Colonic mucosa (tissue), 4 donors: ENCODE measurements at regions not wholly inside any gene's neighbourhood (a gene's known extent, or its start where the extent isn't known, plus 50 kb on each side); places are given as distances from the start of the nearest gene placed in this dataset.

Experiments
- DNase-seq: peaks from one replicate; pipeline ENCODE4 v3.0.0-alpha.2; 2020
- H3K27ac ChIP-seq: fragments of 200-600 bp; one replicate; pipeline ENCODE4 v1.8.0; 2021
- H3K27me3 ChIP-seq: fragments of 200-600 bp; one replicate; pipeline ENCODE4 v1.8.0; 2021
- H3K36me3 ChIP-seq: fragments of 200-600 bp; one replicate; pipeline ENCODE4 v1.8.0; 2021
- H3K4me1 ChIP-seq: fragments of 200-600 bp; one replicate; pipeline ENCODE4 v1.8.0; 2021; ENCODE audit warnings: mild to moderate bottlenecking
- H3K4me3 ChIP-seq: fragments of 200-600 bp; one replicate; pipeline ENCODE4 v1.8.0; 2021
- H3K9ac ChIP-seq, 2 donors: one replicate each; pipeline ENCODE4 v1.7.0; 2013; ENCODE audit warnings: control low read depth in 2 of 2, low read depth in 2 of 2, low read length in 2 of 2
- H3K9me3 ChIP-seq: fragments of 200-600 bp; one replicate; pipeline ENCODE4 v1.8.0; 2021
- intact Hi-C: fragments of 100-400 bp; cut with DNase I; formaldehyde crosslinking; loops from one replicate; pipeline ENCODE4 v1.14.1; 2022
- TF ChIP-seq, protein P1 (sequence below): fragments of 200-600 bp; IDR thresholded peaks from one replicate; pipeline ENCODE4 v1.8.0; 2022; ENCODE audit warnings: antibody characterized with exemption, mild to moderate bottlenecking
- donor health status: healthy.
- donor health status: DM: no; HTN: no; CAD: no.
- donor health status: DM: no; HTN: no; CAD: no.

DNA sequence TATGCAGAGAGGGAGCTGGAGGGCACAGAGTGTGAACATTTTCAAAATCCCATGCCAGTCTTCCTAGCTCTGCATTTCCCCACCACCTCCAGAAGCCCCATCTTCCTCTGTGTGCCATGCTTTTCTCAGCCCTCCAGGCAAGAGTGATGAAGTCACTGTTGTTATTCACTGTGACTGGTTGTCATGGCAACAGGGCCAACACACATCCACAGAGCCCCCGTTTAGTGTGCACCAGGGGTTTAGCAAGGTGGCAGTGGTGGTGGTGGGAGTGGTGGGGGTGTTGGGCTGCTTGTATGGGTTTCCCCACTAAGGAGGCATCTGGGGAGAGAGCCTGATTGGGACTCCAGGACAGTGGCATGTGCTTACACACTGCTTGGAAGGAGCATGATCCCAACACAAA, 309.9 kb upstream of the ASIC2 start:
- H3K9ac ChIP-seq = no peak overlapping the region
- H3K36me3 ChIP-seq = no peaks in the 10 kb centered on the region
- H3K9me3 ChIP-seq = no peaks in the 10 kb centered on the region
- DNase-seq = no peak
- no peak overlapping the region for H3K4me3 ChIP-seq
- intact Hi-C loops = no loop called here
- H3K4me1 ChIP-seq = no peaks in the 10 kb centered on the region
- no peaks in the 10 kb centered on the region for H3K27me3 ChIP-seq
- TF ChIP-seq, protein P1, sequence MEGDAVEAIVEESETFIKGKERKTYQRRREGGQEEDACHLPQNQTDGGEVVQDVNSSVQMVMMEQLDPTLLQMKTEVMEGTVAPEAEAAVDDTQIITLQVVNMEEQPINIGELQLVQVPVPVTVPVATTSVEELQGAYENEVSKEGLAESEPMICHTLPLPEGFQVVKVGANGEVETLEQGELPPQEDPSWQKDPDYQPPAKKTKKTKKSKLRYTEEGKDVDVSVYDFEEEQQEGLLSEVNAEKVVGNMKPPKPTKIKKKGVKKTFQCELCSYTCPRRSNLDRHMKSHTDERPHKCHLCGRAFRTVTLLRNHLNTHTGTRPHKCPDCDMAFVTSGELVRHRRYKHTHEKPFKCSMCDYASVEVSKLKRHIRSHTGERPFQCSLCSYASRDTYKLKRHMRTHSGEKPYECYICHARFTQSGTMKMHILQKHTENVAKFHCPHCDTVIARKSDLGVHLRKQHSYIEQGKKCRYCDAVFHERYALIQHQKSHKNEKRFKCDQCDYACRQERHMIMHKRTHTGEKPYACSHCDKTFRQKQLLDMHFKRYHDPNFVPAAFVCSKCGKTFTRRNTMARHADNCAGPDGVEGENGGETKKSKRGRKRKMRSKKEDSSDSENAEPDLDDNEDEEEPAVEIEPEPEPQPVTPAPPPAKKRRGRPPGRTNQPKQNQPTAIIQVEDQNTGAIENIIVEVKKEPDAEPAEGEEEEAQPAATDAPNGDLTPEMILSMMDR = no peak
- H3K27ac ChIP-seq = no peak overlapping the region

DNA sequence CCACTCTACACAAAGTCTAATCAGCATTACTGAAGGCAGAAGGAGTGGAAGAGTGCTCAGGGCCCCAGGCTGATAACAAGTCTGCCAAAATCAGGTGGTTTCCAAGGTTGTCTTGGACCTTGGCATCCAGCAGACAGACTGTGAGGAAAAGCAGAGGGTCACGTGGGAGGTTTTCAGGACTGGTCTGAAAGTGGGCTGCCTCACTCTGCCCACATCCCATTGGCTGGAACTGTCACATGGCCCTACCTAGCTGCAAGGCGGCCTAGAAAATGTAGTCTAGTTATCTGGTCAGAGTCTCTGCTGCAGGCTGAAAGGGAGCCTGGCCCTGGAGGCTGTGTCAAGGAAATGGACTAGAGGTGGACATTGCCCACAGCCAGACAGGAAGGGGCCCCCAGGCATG, 310.7 kb upstream of the ASIC2 start:
- TF ChIP-seq, protein P1 = no peak
- DNase-seq = no peak
- intact Hi-C loops = no loop called here

DNA sequence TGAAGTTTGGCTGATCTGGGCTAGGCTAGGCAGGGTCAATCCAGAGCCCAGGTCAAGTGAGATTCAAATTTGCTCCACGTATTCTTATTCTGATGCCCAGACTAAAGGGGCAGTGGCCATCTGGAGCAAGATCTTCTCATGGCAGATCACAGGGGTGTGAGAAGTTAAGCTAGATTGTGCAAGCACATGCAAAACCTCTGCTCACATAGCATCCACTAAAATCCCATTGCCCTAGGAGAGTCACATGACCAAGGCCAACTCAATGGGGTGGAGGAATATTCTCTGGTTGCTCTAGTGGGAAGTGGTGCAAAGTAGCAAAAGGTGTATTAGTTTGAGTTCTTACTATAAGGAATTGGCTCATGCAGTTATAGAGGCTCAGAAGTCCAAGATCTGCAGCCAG, 318.4 kb upstream of the ASIC2 start:
- Histone ChIP-seq H3K4me1 (no peaks in the 10 kb centered on the region), H3K4me3 (no peak overlapping the region), H3K9me3 (no peaks in the 10 kb centered on the region), H3K9ac (no peak overlapping the region), H3K27me3 (no peaks in the 10 kb centered on the region), H3K27ac (no peak overlapping the region), H3K36me3 (no peaks in the 10 kb centered on the region)
- TF ChIP-seq, protein P1 = no peak
- DNase-seq = no peak
- intact Hi-C loops = no loop called here

More for the DNA sequence above, 310.7 kb upstream of the ASIC2 start:
- H3K27ac ChIP-seq = no peak overlapping the region
- H3K4me1 ChIP-seq = no peaks in the 10 kb centered on the region
- H3K36me3 ChIP-seq = no peaks in the 10 kb centered on the region
- no peaks in the 10 kb centered on the region for H3K9me3 ChIP-seq
- no peaks in the 10 kb centered on the region for H3K27me3 ChIP-seq
- no peak overlapping the region for H3K9ac ChIP-seq
- H3K4me3 ChIP-seq = no peak overlapping the region

DNA sequence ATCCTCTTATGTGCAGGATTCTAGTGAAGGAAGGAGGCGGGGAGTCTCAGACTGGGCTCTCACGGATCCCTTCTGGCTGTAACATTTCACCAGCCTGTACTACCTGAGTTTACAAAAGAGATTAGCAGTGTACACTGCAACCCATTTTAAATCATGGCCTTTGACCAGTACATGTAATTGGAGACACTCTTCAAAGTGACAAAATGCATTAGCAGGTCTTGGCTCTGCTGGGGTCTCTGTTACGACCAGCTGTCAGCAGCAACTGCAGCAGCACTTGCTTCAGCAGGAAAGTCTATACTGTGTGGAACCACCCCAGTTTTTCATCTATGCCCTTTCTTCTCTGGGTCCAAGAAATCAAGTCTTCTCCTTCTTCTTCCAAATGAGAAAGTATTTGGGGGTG, 322.8 kb upstream of the ASIC2 start:
- no peak overlapping the region for H3K27ac ChIP-seq
- TF ChIP-seq, protein P1 = no peak
- no peaks in the 10 kb centered on the region for H3K9me3 ChIP-seq
- no peak overlapping the region for H3K9ac ChIP-seq
- no peaks in the 10 kb centered on the region for H3K4me1 ChIP-seq
- H3K27me3 ChIP-seq = no peaks in the 10 kb centered on the region
- intact Hi-C loops = no loop called here
- DNase-seq = no peak
- H3K4me3 ChIP-seq = no peak overlapping the region
- H3K36me3 ChIP-seq = no peaks in the 10 kb centered on the region

DNA sequence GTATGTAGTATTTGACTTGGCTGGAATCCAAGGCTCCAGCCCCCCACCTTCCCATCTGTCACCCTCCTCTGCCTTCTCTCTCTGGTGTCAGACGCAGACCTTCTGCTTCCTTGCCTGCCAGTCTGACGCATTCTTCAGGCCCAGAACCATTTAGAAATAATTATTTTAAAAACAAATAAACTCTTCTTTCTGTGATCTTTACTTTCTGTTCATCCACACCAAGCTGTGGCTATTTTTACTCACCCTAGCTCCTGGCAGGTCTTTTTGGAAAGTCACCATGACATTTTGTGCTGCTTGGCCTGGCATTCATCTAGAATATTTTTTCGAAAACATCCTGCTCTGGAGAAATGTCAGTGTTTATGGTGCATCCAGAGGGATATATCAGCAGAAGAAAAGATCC, 330.7 kb upstream of the ASIC2 start:
- H3K27me3 ChIP-seq = no peaks in the 10 kb centered on the region
- H3K4me1 ChIP-seq = no peaks in the 10 kb centered on the region
- TF ChIP-seq, protein P1 = no peak
- H3K9me3 ChIP-seq = no peaks in the 10 kb centered on the region
- H3K9ac ChIP-seq = no peak overlapping the region
- no peak for DNase-seq
- no peak overlapping the region for H3K27ac ChIP-seq
- H3K4me3 ChIP-seq = no peak overlapping the region
- intact Hi-C loops = no loop called here
- no peaks in the 10 kb centered on the region for H3K36me3 ChIP-seq
